Inferior parietal cortex (tissue), 1 donor: ENCODE measurements at regions not wholly inside any gene's neighbourhood (a gene's known extent, or its start where the extent isn't known, plus 50 kb on each side); places are given as distances from the start of the nearest gene placed in this dataset.

ENCODE experiments used
- DNase-seq: peaks from one replicate; pipeline ENCODE4 v3.0.0-alpha.2; 2016; ENCODE audit errors: extremely low spot score

GRCh38 chr13:44120849-44121755 lies 241.4 kb downstream of the LACC1 start:
- DNase-seq: no peak

- no peak for DNase-seq
These were observed 244.6 kb downstream of the LACC1 start for GRCh38 chr13:44124352-44124751.

GRCh38 chr13:44125943-44126469 lies 246.3 kb downstream of the LACC1 start:
- no peak for DNase-seq

- peak; percentile 61 for DNase-seq
These were observed 245.0 kb upstream of the SERP2 start for GRCh38 chr13:44128552-44129001.

GRCh38 chr13:44129418-44129817 lies 244.2 kb upstream of the SERP2 start:
- no peak for DNase-seq

GRCh38 chr13:44131069-44131614 lies 242.5 kb upstream of the SERP2 start:
- no peak for DNase-seq

GRCh38 chr13:44132710-44133109 lies 240.9 kb upstream of the SERP2 start:
- DNase-seq: no peak

GRCh38 chr13:44133626-44134025 lies 240.0 kb upstream of the SERP2 start:
- DNase-seq: no peak

GRCh38 chr13:44135566-44135965 lies 238.1 kb upstream of the SERP2 start:
- no peak for DNase-seq

- no peak for DNase-seq
These were observed 236.8 kb upstream of the SERP2 start for GRCh38 chr13:44136696-44137268.

- no peak for DNase-seq
These were observed 236.2 kb upstream of the SERP2 start for GRCh38 chr13:44137466-44137865.

GRCh38 chr13:44140146-44140545 lies 233.5 kb upstream of the SERP2 start:
- DNase-seq: no peak

- no peak for DNase-seq
These were observed 232.5 kb upstream of the SERP2 start for GRCh38 chr13:44140888-44141724.

- peak; percentile 95 for DNase-seq
These were observed 231.7 kb upstream of the SERP2 start for GRCh38 chr13:44141725-44142539.

- DNase-seq: no peak
These were observed 231.1 kb upstream of the SERP2 start for GRCh38 chr13:44142540-44142867.

GRCh38 chr13:44142941-44143665 lies 230.5 kb upstream of the SERP2 start:
- DNase-seq: no peak

GRCh38 chr13:44146138-44146537 lies 227.5 kb upstream of the SERP2 start:
- DNase-seq: no peak

- DNase-seq: no peak
These were observed 226.4 kb upstream of the SERP2 start for GRCh38 chr13:44147233-44147632.

GRCh38 chr13:44147648-44148047 lies 226.0 kb upstream of the SERP2 start:
- DNase-seq: no peak

GRCh38 chr13:44148159-44148914 lies 225.3 kb upstream of the SERP2 start:
- no peak for DNase-seq
